Stimulated activated naive B cell treated with anti-CD40 and anti-IgM and Interleukin-4, amounts not matched to agents 10 μg/mL and 1 μg/mL and 100 μg/mL, for 72 hours (primary cell): ENCODE measurements at regions not wholly inside any gene's neighbourhood (a gene's known extent, or its start where the extent isn't known, plus 50 kb on each side); places are given as distances from the start of the nearest gene placed in this dataset.

Source experiments
- ATAC-seq, 2 donors: fragments of 150-1000 bp; cut with Tn5 transposase; replicated peaks; 2 replicates each; pipeline ENCODE4 v1.10.0; 2021; ENCODE audit warnings: moderate library complexity in 1 of 2
- DNase-seq: peaks from one replicate; pipeline ENCODE4 v3.0.0; 2021
- H3K27ac Mint-ChIP-seq: one replicate; pipeline ENCODE4 v1.8.0; 2022; ENCODE audit warnings: mild to moderate bottlenecking, mixed read lengths
- H3K27me3 Mint-ChIP-seq, 2 donors: one replicate each; pipeline ENCODE4 v1.8.0; 2022; ENCODE audit warnings: mixed read lengths in 2 of 2
- H3K36me3 Mint-ChIP-seq, 2 donors: one replicate each; pipeline ENCODE4 v1.8.0; 2022; ENCODE audit warnings: mixed read lengths in 2 of 2, mild to moderate bottlenecking in 1 of 2
- H3K4me1 Mint-ChIP-seq, 2 donors: one replicate each; pipeline ENCODE4 v1.8.0; 2022; ENCODE audit warnings: mixed read lengths in 2 of 2, mild to moderate bottlenecking in 1 of 2
- H3K4me3 Mint-ChIP-seq, 2 donors: one replicate each; pipeline ENCODE4 v1.8.0; 2022; ENCODE audit warnings: mild to moderate bottlenecking in 2 of 2, mixed read lengths in 2 of 2, moderate library complexity in 1 of 2
- H3K9me3 Mint-ChIP-seq, 2 donors: one replicate each; pipeline ENCODE4 v1.8.0; 2022; ENCODE audit warnings: mixed read lengths in 2 of 2, mild to moderate bottlenecking in 1 of 2

- peaks cover 25 to 42% of the 10 kb centered on the region in 2 donors for H3K36me3 Mint-ChIP-seq
Measured at GRCh38 chr9:129494113-129494789, 126.7 kb downstream of the C9orf50 start.

GRCh38 chr9:129493706-129494047 is 127.2 kb downstream of the C9orf50 start:
- Mint-ChIP-seq H3K4me1 (peaks cover 29 to 45% of the 10 kb centered on the region in 2 donors), H3K27ac (no peak overlapping the region)

More at GRCh38 chr9:129494113-129494789, 126.7 kb downstream of the C9orf50 start:
- peaks cover 17 to 29% of the 10 kb centered on the region in 2 donors for H3K27me3 Mint-ChIP-seq
- ATAC-seq, result no peak
- no peak for DNase-seq
- no peaks in the 10 kb centered on the region for H3K9me3 Mint-ChIP-seq
- peaks cover 25 to 39% of the 10 kb centered on the region in 2 donors for H3K4me1 Mint-ChIP-seq
- no peak overlapping the region for H3K4me3 Mint-ChIP-seq
- no peak overlapping the region for H3K27ac Mint-ChIP-seq

GRCh38 chr9:129493002-129493705 is 127.7 kb downstream of the C9orf50 start:
- Mint-ChIP-seq H3K4me3 (peak overlapping the region in 1 of 2 donors; percentile 0), H3K27ac (no peak overlapping the region), H3K9me3 (no peaks in the 10 kb centered on the region), H3K27me3 (peaks cover 17 to 29% of the 10 kb centered on the region in 2 donors), H3K36me3 (peaks cover 25 to 42% of the 10 kb centered on the region in 2 donors), H3K4me1 (peaks cover 29 to 46% of the 10 kb centered on the region in 2 donors)
- no peak for DNase-seq
- ATAC-seq, result no peak

More at GRCh38 chr9:129493706-129494047, 127.2 kb downstream of the C9orf50 start:
- Mint-ChIP-seq H3K9me3 (no peaks in the 10 kb centered on the region), H3K27me3 (peaks cover 17 to 29% of the 10 kb centered on the region in 2 donors), H3K4me3 (peak overlapping the region in 1 of 2 donors; percentile 0), H3K36me3 (peaks cover 25 to 42% of the 10 kb centered on the region in 2 donors)
- no peak for DNase-seq
- no peak for ATAC-seq

GRCh38 chr9:129491487-129491855 is 129.4 kb downstream of the C9orf50 start:
- H3K27me3 Mint-ChIP-seq, result peaks cover 11 to 25% of the 10 kb centered on the region in 2 donors
- no peak for DNase-seq
- peaks cover 34 to 55% of the 10 kb centered on the region in 2 donors for H3K4me1 Mint-ChIP-seq
- peak overlapping the region in 1 of 2 donors; percentile 55 for H3K4me3 Mint-ChIP-seq
- no peak overlapping the region for H3K27ac Mint-ChIP-seq
- no peaks in the 10 kb centered on the region for H3K9me3 Mint-ChIP-seq
- no peak for ATAC-seq
- peaks cover 27 to 42% of the 10 kb centered on the region in 2 donors for H3K36me3 Mint-ChIP-seq

- Mint-ChIP-seq H3K4me1 (peaks cover 34 to 52% of the 10 kb centered on the region in 2 donors), H3K27ac (peak overlapping the region; percentile 81), H3K36me3 (peaks cover 27 to 42% of the 10 kb centered on the region in 2 donors), H3K4me3 (peak overlapping the region; percentile 69 to 75), H3K9me3 (no peaks in the 10 kb centered on the region), H3K27me3 (peaks cover 11 to 25% of the 10 kb centered on the region in 2 donors)
- DNase-seq (no peak), ATAC-seq (no peak)
Measured at GRCh38 chr9:129490583-129491486, 130.1 kb downstream of the C9orf50 start.

- H3K4me3 Mint-ChIP-seq, result peak overlapping the region; percentile 69 to 75
- H3K27ac Mint-ChIP-seq, result peak overlapping the region; percentile 81
- peaks cover 11 to 22% of the 10 kb centered on the region in 2 donors for H3K27me3 Mint-ChIP-seq
- DNase-seq, result no peak
- peaks cover 27 to 39% of the 10 kb centered on the region in 2 donors for H3K36me3 Mint-ChIP-seq
- H3K9me3 Mint-ChIP-seq, result no peaks in the 10 kb centered on the region
- no peak for ATAC-seq
- peaks cover 33 to 44% of the 10 kb centered on the region in 2 donors for H3K4me1 Mint-ChIP-seq
Measured at GRCh38 chr9:129489838-129490582, 130.9 kb downstream of the C9orf50 start.

GRCh38 chr9:129487658-129488483 is 133.0 kb downstream of the C9orf50 start:
- Mint-ChIP-seq H3K9me3 (no peaks in the 10 kb centered on the region), H3K27ac (peak overlapping the region; percentile 98), H3K4me1 (peaks cover 41 to 59% of the 10 kb centered on the region in 2 donors), H3K36me3 (peaks cover 21 to 26% of the 10 kb centered on the region in 2 donors), H3K4me3 (peak overlapping the region; percentile 69 to 90), H3K27me3 (peaks cover 0 to 17% of the 10 kb centered on the region in 2 donors)
- no peak for DNase-seq
- peak; percentile 35 to 38 for ATAC-seq

GRCh38 chr9:129486756-129487657 is 133.9 kb downstream of the C9orf50 start:
- Mint-ChIP-seq H3K9me3 (no peaks in the 10 kb centered on the region), H3K4me1 (peaks cover 39 to 60% of the 10 kb centered on the region in 2 donors), H3K27me3 (peaks cover under 1 to 13% of the 10 kb centered on the region in 2 donors), H3K4me3 (peak overlapping the region; percentile 21 to 70), H3K27ac (peak overlapping the region; percentile 98), H3K36me3 (peaks cover 17% of the 10 kb centered on the region in 2 donors)
- no peak for ATAC-seq
- no peak for DNase-seq

- no peaks in the 10 kb centered on the region for H3K9me3 Mint-ChIP-seq
- H3K4me1 Mint-ChIP-seq, result peaks cover 32 to 47% of the 10 kb centered on the region in 2 donors
- H3K27ac Mint-ChIP-seq, result no peak overlapping the region
Measured at GRCh38 chr9:129485145-129485774, 135.6 kb downstream of the C9orf50 start.

GRCh38 chr9:129484352-129485000 is 136.4 kb downstream of the C9orf50 start:
- Mint-ChIP-seq H3K36me3 (peaks cover 0 to 2% of the 10 kb centered on the region in 2 donors), H3K27me3 (peaks cover 22% of the 10 kb centered on the region in 2 donors), H3K4me3 (no peak overlapping the region), H3K9me3 (no peaks in the 10 kb centered on the region), H3K4me1 (peaks cover 29 to 39% of the 10 kb centered on the region in 2 donors), H3K27ac (peak overlapping the region; percentile 20)
- ATAC-seq (no peak), DNase-seq (no peak)

More at GRCh38 chr9:129485145-129485774, 135.6 kb downstream of the C9orf50 start:
- Mint-ChIP-seq H3K36me3 (peaks cover 2% of the 10 kb centered on the region in 2 donors), H3K4me3 (no peak overlapping the region), H3K27me3 (peaks cover 18 to 21% of the 10 kb centered on the region in 2 donors)
- ATAC-seq (no peak), DNase-seq (no peak)
